GM10248 (cell line): ENCODE measurements at regions not wholly inside any gene's neighbourhood (a gene's known extent, or its start where the extent isn't known, plus 50 kb on each side); places are given as distances from the start of the nearest gene placed in this dataset.

ENCODE experiments used
- CTCF ChIA-PET: fragments of 300-600 bp; sonication (Branson Sonifier 250); formaldehyde crosslinking; extraction: SDS; loops from one replicate; lab custom pipeline; 2021; ENCODE audit warnings: antibody characterized with exemption; lab: Yijun Ruan, JAX
- POLR2A ChIA-PET: fragments of 350-650 bp; sonication (Branson Sonifier 250); formaldehyde crosslinking; extraction: SDS; loops from one replicate; lab custom pipeline; 2020; ENCODE audit warnings: antibody characterized with exemption; lab: Yijun Ruan, JAX
- DNase-seq: peaks from one replicate; pipeline ENCODE4 v3.0.0; 2012; ENCODE audit errors: extremely low spot score
- TF ChIP-seq, protein P1 (sequence below): IDR thresholded peaks from 2 replicates; pipeline ENCODE4 v1.5.1; 2012; ENCODE audit warnings: mild to moderate bottlenecking, low read depth; ENCODE audit errors: extremely low read depth, missing control alignments, control extremely low read depth

DNA sequence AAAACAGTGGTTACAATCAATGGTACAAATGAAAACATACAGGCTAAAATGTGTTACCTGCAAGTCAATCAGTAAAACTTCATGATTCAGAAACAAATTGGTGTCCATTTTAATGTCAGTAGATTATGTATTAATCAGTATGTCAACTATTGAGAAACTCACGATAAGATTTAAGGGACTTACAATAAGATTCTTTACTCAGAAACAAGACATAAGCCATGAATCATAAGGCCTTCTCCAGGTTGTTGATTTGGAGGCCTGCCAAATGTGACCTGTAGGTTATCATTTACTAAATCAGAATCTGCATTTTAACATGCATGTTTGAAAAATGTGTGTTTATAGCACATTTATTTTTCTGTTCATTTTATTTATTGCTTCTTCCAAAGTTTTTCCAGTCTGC lies 623.1 kb downstream of the CCDC85A start:
- no peak for DNase-seq
- CTCF ChIA-PET: no interaction called here
- TF ChIP-seq, protein P1, sequence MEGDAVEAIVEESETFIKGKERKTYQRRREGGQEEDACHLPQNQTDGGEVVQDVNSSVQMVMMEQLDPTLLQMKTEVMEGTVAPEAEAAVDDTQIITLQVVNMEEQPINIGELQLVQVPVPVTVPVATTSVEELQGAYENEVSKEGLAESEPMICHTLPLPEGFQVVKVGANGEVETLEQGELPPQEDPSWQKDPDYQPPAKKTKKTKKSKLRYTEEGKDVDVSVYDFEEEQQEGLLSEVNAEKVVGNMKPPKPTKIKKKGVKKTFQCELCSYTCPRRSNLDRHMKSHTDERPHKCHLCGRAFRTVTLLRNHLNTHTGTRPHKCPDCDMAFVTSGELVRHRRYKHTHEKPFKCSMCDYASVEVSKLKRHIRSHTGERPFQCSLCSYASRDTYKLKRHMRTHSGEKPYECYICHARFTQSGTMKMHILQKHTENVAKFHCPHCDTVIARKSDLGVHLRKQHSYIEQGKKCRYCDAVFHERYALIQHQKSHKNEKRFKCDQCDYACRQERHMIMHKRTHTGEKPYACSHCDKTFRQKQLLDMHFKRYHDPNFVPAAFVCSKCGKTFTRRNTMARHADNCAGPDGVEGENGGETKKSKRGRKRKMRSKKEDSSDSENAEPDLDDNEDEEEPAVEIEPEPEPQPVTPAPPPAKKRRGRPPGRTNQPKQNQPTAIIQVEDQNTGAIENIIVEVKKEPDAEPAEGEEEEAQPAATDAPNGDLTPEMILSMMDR: no peak
- POLR2A ChIA-PET: no interaction called here

DNA sequence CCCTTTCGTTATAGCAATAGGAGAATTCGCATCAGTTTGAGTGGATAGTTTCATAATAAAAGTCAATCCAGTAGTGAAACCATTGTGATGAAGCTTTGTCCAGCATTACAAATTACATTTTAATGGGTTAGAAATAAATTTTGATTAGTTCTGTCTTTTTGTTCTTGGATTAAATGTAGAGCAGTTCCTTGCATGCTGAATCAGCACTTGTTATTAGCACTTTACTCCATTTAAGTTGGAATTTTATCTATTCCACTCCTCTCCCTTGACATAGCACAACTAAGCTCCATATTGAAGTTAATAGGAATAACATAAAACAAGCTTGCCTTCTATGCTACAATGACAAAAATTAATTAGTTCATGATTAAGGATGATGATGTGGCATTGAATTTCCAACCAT lies 624.1 kb downstream of the CCDC85A start:
- POLR2A ChIA-PET: no interaction called here
- no peak for DNase-seq
- CTCF ChIA-PET: no interaction called here
- TF ChIP-seq, protein P1: no peak

DNA sequence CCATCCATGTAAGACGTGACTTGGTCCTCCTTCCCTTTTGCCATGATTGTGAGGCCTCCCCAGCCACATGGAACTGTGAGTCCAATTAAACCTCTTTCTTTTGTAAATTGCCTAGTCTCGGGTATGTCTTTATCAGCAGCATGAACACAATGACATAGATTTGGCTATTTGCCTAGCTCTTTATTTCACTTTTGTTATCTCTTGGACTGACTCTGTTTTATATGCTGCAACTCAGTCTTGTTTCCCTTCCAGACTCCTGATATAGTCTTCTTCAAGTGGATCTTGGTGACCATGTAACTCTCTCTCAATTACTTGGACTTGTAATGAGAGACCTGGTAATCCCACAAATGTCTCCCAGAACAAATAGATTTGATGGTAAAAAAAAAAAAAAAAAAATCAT lies 627.6 kb downstream of the CCDC85A start:
- ChIA-PET CTCF (no interaction called here), POLR2A (no interaction called here)
- no peak for DNase-seq
- TF ChIP-seq, protein P1: no peak

DNA sequence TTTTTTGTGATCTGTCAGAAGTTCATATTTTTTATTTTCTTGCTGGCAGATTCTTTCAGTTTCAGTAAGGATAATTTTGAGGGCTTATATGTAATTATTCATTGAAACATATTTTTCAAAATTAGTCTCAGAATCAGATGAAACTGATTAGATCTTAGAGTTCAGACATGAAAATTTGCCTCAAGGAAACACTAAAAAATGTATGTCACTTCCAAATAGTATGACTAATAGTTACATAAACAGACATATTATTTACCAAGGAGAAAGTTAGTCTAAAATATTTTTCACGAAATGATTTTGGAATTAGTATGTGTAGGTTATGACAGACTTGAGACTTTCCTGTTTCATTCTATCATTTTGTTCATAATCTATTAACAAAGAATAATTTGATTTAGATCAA lies 628.6 kb downstream of the CCDC85A start:
- POLR2A ChIA-PET: no interaction called here
- CTCF ChIA-PET: no interaction called here

DNA sequence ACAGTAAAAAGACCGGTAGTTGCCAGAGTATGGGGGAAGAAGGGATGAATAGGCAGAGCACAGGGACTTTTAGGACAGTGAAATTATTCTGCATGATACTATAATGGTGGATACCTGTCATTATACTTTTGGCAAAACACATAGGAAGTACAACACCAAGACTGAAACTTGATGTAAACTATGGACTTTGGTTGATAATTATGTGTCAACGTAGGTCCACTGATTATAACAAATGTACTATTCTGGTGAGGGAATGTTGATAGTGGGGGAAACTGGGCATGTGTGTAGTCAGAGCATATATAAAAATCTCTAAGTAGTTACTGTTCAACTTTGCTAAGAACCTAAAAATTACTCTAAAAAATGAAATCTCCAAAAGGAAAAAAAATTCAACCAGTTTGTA lies 629.7 kb downstream of the CCDC85A start:
- CTCF ChIA-PET: no interaction called here
- no peak for DNase-seq
- POLR2A ChIA-PET: no interaction called here
- TF ChIP-seq, protein P1: no peak

More for the DNA sequence above, 628.6 kb downstream of the CCDC85A start:
- TF ChIP-seq, protein P1: no peak
- no peak for DNase-seq

DNA sequence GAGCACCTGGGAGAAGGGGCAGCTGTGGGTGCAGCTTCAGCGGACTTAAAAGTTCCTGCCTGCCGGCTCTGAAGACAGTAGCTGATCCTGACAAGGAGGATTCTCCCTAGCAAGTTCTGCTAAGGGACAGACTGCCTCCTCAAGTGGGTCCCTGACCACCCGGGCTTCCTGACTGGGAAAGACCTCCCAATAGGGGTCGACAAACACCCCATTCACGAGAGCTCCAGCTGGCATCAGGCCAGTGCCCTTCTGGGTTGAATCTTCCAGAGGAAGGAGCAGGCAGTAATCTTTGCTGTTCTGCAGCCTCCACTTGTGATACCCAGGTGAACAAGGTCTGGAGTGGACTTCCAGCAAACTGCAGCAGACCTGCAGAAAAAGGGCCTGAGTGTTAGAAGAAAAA lies 632.9 kb downstream of the CCDC85A start:
- ChIA-PET POLR2A (no interaction called here), CTCF (interaction anchor here (1.2 to 1.3 kb wide), 2 partner anchors 28 to 109 kb away, joined by 3 read pairs; no protein-coding TSS in a partner anchor)
- TF ChIP-seq, protein P1: no peak
- DNase-seq: no peak
